HG02798 (cell line): ENCODE measurements at regions not wholly inside any gene's neighbourhood (a gene's known extent, or its start where the extent isn't known, plus 50 kb on each side); places are given as distances from the start of the nearest gene placed in this dataset.

Experiments
- ATAC-seq: cut with Tn5 transposase; IDR thresholded peaks from one replicate; pipeline ENCODE4 v1.9.1; 2021; ENCODE audit warnings: mild to moderate bottlenecking; ENCODE audit not compliant: unreplicated experiment, poor library complexity

GRCh38 chr3:22189616-22190015 is 438.6 kb upstream of the ZNF385D start:
- ATAC-seq = no peak

- no peak for ATAC-seq
Measured at GRCh38 chr3:22199095-22199494, 448.1 kb upstream of the ZNF385D start.

GRCh38 chr3:22208844-22209243 is 457.8 kb upstream of the ZNF385D start:
- ATAC-seq = no peak

- no peak for ATAC-seq
Measured at GRCh38 chr3:22209578-22209977, 458.6 kb upstream of the ZNF385D start.

- no peak for ATAC-seq
Measured at GRCh38 chr3:22210693-22211092, 459.7 kb upstream of the ZNF385D start.

GRCh38 chr3:22216601-22217000 is 465.6 kb upstream of the ZNF385D start:
- ATAC-seq = no peak

GRCh38 chr3:22225161-22225560 is 474.2 kb upstream of the ZNF385D start:
- no peak for ATAC-seq

- no peak for ATAC-seq
Measured at GRCh38 chr3:22228705-22229104, 477.7 kb upstream of the ZNF385D start.

- no peak for ATAC-seq
Measured at GRCh38 chr3:22231061-22231460, 480.1 kb upstream of the ZNF385D start.

- peak; percentile 66 for ATAC-seq
Measured at GRCh38 chr3:22236490-22237270, 485.7 kb upstream of the ZNF385D start.

- ATAC-seq = no peak
Measured at GRCh38 chr3:22239011-22239410, 488.0 kb upstream of the ZNF385D start.

GRCh38 chr3:22241110-22241509 is 490.1 kb upstream of the ZNF385D start:
- ATAC-seq = no peak

GRCh38 chr3:22244761-22245521 is 493.9 kb upstream of the ZNF385D start:
- ATAC-seq = no peak

- ATAC-seq = no peak
Measured at GRCh38 chr3:22245811-22246583, 495.0 kb upstream of the ZNF385D start.

- ATAC-seq = no peak
Measured at GRCh38 chr3:22249658-22250057, 498.6 kb upstream of the ZNF385D start.

- ATAC-seq = no peak
Measured at GRCh38 chr3:22257252-22257651, 506.2 kb upstream of the ZNF385D start.

- no peak for ATAC-seq
Measured at GRCh38 chr3:22262386-22262785, 511.4 kb upstream of the ZNF385D start.

GRCh38 chr3:22263042-22263441 is 512.0 kb upstream of the ZNF385D start:
- no peak for ATAC-seq

GRCh38 chr3:22265403-22265802 is 514.4 kb upstream of the ZNF385D start:
- ATAC-seq = no peak

- ATAC-seq = no peak
Measured at GRCh38 chr3:22269831-22270230, 518.8 kb upstream of the ZNF385D start.

- ATAC-seq = no peak
Measured at GRCh38 chr3:22276351-22276750, 525.3 kb upstream of the ZNF385D start.
